DND-41 (cell line): ENCODE measurements at regions not wholly inside any gene's neighbourhood (a gene's known extent, or its start where the extent isn't known, plus 50 kb on each side); places are given as distances from the start of the nearest gene placed in this dataset.
"Not testable (repeated sequence)": the region's sequence is repeated elsewhere in the genome, so short reads cannot be mapped to it uniquely, and the experiment has no call there.

Experiments
- ATAC-seq: fragments of 200-7000 bp; cut with Tn5 transposase; 3 replicates; pipeline ENCODE4 v1.9.1; 2021; ENCODE audit warnings: low read depth; ENCODE audit not compliant: insufficient read depth
- DNase-seq: peaks from one replicate; pipeline ENCODE4 v3.0.0-alpha.2; 2020
- H2AFZ ChIP-seq: 2 replicates; pipeline ENCODE4 v1.6.0; 2012; ENCODE audit warnings: low read depth, low read length
- H3K27ac ChIP-seq: 2 replicates; pipeline ENCODE4 v1.5.1; 2012; ENCODE audit warnings: low read length, inconsistent platforms
- H3K27me3 ChIP-seq: fragments of 200-600 bp; sonication (generic); 2 replicates; pipeline ENCODE4 v1.6.0; 2012; ENCODE audit warnings: low read length, mild to moderate bottlenecking, inconsistent platforms; ENCODE audit not compliant: insufficient read depth, poor library complexity
- H3K36me3 ChIP-seq: 2 replicates; pipeline ENCODE4 v1.5.1; 2012; ENCODE audit warnings: low read length, inconsistent platforms; ENCODE audit not compliant: insufficient read depth
- H3K4me1 ChIP-seq: 2 replicates; pipeline ENCODE4 v1.5.1; 2012; ENCODE audit warnings: mild to moderate bottlenecking, low read length; ENCODE audit not compliant: insufficient read depth
- H3K4me2 ChIP-seq: 2 replicates; pipeline ENCODE4 v1.6.0; 2012; ENCODE audit warnings: mild to moderate bottlenecking, moderate library complexity, low read length, inconsistent platforms; ENCODE audit not compliant: insufficient read depth
- H3K4me3 ChIP-seq, 2 experiments: fragments of 200-600 bp in 1 of 2; shearing (Covaris generic) in 1 of 2; 2 replicates each; pipeline ENCODE4 v1.5.1; 2012 to 2016; ENCODE audit warnings: inconsistent platforms in 2 of 2, low read length in 2 of 2, mild to moderate bottlenecking in 2 of 2, low read depth in 1 of 2, moderate library complexity in 1 of 2
- H3K79me2 ChIP-seq: 2 replicates; pipeline ENCODE4 v1.6.0; 2012; ENCODE audit warnings: low read length, inconsistent platforms; ENCODE audit not compliant: insufficient read depth
- H3K9ac ChIP-seq: 2 replicates; pipeline ENCODE4 v1.6.0; 2012; ENCODE audit warnings: low read depth, mild to moderate bottlenecking, inconsistent platforms, low read length, moderate library complexity
- H3K9me3 ChIP-seq: 2 replicates; pipeline ENCODE4 v1.5.1; 2012; ENCODE audit warnings: low read length, moderate library complexity, mild to moderate bottlenecking, inconsistent platforms; ENCODE audit not compliant: insufficient read depth, severe bottlenecking
- H4K20me1 ChIP-seq: 2 replicates; pipeline ENCODE4 v1.6.0; 2012; ENCODE audit warnings: low read length; ENCODE audit not compliant: insufficient read depth
- EZH2 ChIP-seq: IDR thresholded peaks from 3 replicates; pipeline ENCODE4 v1.6.1; 2012; ENCODE audit warnings: borderline replicate concordance, low read depth, mild to moderate bottlenecking, moderate library complexity, low read length, inconsistent platforms; ENCODE audit not compliant: severe bottlenecking
- TF ChIP-seq, protein P1 (sequence below): IDR thresholded peaks from 2 replicates; pipeline ENCODE4 v1.5.1; 2012; ENCODE audit warnings: borderline replicate concordance, low read length, moderate library complexity, mild to moderate bottlenecking; ENCODE audit not compliant: poor library complexity, severe bottlenecking; ENCODE audit errors: extremely low read depth

GRCh38 chr1:112833806-112834205 lies 118.7 kb upstream of the PPM1J start:
- no peak overlapping the region for H2AFZ ChIP-seq
- H4K20me1 ChIP-seq: no peaks in the 10 kb centered on the region
- no peak overlapping the region for H3K27ac ChIP-seq
- no peaks in the 10 kb centered on the region for H3K27me3 ChIP-seq
- no peaks in the 10 kb centered on the region for H3K4me1 ChIP-seq
- ATAC-seq: no peak
- no peak for TF ChIP-seq EZH2
- TF ChIP-seq, protein P1, sequence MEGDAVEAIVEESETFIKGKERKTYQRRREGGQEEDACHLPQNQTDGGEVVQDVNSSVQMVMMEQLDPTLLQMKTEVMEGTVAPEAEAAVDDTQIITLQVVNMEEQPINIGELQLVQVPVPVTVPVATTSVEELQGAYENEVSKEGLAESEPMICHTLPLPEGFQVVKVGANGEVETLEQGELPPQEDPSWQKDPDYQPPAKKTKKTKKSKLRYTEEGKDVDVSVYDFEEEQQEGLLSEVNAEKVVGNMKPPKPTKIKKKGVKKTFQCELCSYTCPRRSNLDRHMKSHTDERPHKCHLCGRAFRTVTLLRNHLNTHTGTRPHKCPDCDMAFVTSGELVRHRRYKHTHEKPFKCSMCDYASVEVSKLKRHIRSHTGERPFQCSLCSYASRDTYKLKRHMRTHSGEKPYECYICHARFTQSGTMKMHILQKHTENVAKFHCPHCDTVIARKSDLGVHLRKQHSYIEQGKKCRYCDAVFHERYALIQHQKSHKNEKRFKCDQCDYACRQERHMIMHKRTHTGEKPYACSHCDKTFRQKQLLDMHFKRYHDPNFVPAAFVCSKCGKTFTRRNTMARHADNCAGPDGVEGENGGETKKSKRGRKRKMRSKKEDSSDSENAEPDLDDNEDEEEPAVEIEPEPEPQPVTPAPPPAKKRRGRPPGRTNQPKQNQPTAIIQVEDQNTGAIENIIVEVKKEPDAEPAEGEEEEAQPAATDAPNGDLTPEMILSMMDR: no peak
- H3K36me3 ChIP-seq: no peaks in the 10 kb centered on the region
- no peak overlapping the region for H3K4me3 ChIP-seq
- no peak for DNase-seq
- no peak overlapping the region for H3K4me2 ChIP-seq
- H3K9me3 ChIP-seq: no peaks in the 10 kb centered on the region
- H3K9ac ChIP-seq: no peak overlapping the region
- H3K79me2 ChIP-seq: no peaks in the 10 kb centered on the region

DNA sequence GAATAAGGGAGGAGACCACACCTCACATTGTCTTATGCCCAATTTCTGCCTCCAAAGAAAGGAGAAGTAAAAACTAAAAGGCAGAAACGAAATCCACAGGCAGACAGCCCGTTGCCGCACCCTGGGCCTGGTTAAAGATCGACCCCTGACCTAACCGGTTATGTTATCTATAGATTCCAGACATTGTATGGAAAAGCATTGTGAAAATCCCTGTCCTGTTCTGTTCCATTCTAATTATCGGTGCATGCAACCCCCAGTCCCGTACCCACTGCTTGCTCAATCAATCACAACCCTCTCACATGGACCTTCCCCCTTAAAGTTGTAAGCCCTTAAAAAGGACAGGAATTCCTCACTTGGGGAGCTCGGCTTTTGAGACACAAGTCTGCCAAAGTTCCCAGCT lies 117.1 kb upstream of the PPM1J start:
- not testable (repeated sequence) for ATAC-seq, H2AFZ ChIP-seq, H4K20me1 ChIP-seq, H3K4me1 ChIP-seq, H3K9me3 ChIP-seq, DNase-seq, H3K27ac ChIP-seq, H3K27me3 ChIP-seq, H3K9ac ChIP-seq, H3K79me2 ChIP-seq, H3K4me2 ChIP-seq, H3K4me3 ChIP-seq, H3K36me3 ChIP-seq

- H3K27me3 ChIP-seq, DNase-seq: not testable (repeated sequence)
These were observed 114.6 kb upstream of the PPM1J start for GRCh38 chr1:112829691-112830090.

DNA sequence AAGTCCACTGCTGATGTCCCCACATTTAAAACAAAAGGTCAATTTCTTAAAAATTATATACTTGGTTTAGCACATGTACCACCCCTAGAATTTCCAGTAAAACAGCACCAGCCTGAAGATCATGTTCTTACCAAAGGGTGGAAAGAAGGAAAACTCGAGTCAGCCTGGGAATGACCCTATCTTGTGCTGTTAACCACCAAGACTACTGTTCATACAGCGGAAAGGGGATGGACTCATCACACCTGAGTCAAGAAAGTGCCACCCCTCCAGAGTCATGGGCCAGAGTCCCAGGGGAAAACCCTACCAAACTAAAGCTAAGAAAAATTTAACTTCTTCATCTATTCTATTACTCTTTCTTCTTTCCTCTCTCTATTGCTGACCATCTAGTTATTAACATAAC lies 113.6 kb upstream of the PPM1J start:
- no peaks in the 10 kb centered on the region for H4K20me1 ChIP-seq
- no peaks in the 10 kb centered on the region for H3K27me3 ChIP-seq
- no peak overlapping the region for H3K4me2 ChIP-seq

More at GRCh38 chr1:112829691-112830090, 114.6 kb upstream of the PPM1J start:
- H3K4me1 ChIP-seq, H3K9me3 ChIP-seq, H3K4me3 ChIP-seq, H3K9ac ChIP-seq, H3K27ac ChIP-seq, H3K79me2 ChIP-seq, H2AFZ ChIP-seq, H3K4me2 ChIP-seq, ATAC-seq, H3K36me3 ChIP-seq, H4K20me1 ChIP-seq: not testable (repeated sequence)

DNA sequence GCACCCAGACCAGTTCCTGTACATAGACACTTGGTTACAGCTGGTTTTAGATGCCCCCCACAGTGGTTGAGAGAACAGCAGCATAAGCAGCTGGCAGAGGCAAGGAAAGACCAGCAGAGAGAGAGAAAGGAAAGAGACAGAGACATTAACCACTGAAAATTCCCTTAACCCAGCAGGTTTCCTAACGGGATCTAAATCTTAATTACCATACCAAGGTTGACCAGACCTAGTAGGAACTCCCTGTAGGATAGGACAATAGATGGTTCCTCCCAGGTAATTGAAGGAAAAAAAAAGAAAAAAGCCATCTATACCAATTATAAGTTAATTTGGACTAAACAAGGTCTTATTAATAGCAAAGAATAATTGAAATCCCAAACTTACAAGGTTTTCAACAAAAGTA lies 112.3 kb upstream of the PPM1J start:
- not testable (repeated sequence) for ATAC-seq, H3K4me2 ChIP-seq, H3K27ac ChIP-seq

More for the DNA sequence above, 113.6 kb upstream of the PPM1J start:
- Histone ChIP-seq H3K36me3 (no peaks in the 10 kb centered on the region), H2AFZ (no peak overlapping the region), H3K9ac (no peak overlapping the region), H3K4me1 (no peaks in the 10 kb centered on the region), H3K27ac (no peak overlapping the region), H3K9me3 (no peaks in the 10 kb centered on the region), H3K79me2 (no peaks in the 10 kb centered on the region), H3K4me3 (no peak overlapping the region)
- TF ChIP-seq EZH2: no peak
- TF ChIP-seq, protein P1: no peak
- no peak for ATAC-seq
- DNase-seq: no peak

More for the DNA sequence above, 112.3 kb upstream of the PPM1J start:
- H4K20me1 ChIP-seq, H3K4me3 ChIP-seq, H3K4me1 ChIP-seq, DNase-seq, H2AFZ ChIP-seq, H3K27me3 ChIP-seq, H3K36me3 ChIP-seq, H3K9me3 ChIP-seq, H3K79me2 ChIP-seq, H3K9ac ChIP-seq: not testable (repeated sequence)
